GM18520 (cell line): ENCODE measurements at regions not wholly inside any gene's neighbourhood (a gene's known extent, or its start where the extent isn't known, plus 50 kb on each side); places are given as distances from the start of the nearest gene placed in this dataset.

Source experiments
- ATAC-seq: cut with Tn5 transposase; IDR thresholded peaks from one replicate; pipeline ENCODE4 v1.9.1; 2021; ENCODE audit not compliant: unreplicated experiment

GRCh38 chr18:60552948-60553347 is 180.4 kb upstream of the MC4R start:
- no peak for ATAC-seq

GRCh38 chr18:60554967-60555366 is 182.4 kb upstream of the MC4R start:
- ATAC-seq: no peak

- no peak for ATAC-seq
These were observed 183.1 kb upstream of the MC4R start for GRCh38 chr18:60555625-60556024.

DNA sequence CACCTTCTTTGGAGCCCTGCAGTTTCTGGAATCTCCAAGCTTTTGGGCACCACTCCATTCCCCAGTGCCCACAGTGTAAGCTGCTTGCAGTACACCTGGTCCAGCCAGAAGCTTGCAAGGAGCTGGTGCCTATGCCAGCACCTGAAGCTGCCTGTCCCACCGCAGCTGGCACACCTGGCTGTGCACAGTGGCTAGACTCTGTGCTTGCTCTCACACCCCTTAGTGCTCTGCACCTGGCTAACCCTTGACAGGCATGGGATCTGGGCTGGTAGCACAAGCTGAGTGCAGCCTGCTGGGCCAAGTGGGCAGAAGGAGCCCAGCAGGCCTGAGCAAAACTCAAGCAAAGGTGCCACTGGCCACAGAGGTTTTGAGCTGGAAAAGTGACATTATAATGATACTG is 183.8 kb upstream of the MC4R start:
- no peak for ATAC-seq

DNA sequence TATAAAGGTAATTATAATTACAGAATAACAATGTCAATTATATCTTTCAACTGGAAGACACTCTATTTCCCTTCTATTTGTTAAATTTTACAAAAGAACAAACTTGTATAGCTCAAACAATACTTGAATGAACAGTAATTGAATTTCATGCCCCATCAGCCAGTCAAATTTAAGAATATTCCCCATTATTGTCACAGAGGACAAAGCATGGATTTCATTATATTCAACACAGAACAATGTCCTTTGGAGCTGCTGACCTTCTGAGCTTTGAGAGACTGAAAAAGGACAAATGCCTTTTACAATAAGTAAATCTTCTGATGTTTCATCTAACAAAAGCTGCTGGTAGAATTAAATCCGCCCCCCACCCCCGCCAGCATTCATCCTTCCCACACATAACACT is 187.5 kb upstream of the MC4R start:
- ATAC-seq: no peak

DNA sequence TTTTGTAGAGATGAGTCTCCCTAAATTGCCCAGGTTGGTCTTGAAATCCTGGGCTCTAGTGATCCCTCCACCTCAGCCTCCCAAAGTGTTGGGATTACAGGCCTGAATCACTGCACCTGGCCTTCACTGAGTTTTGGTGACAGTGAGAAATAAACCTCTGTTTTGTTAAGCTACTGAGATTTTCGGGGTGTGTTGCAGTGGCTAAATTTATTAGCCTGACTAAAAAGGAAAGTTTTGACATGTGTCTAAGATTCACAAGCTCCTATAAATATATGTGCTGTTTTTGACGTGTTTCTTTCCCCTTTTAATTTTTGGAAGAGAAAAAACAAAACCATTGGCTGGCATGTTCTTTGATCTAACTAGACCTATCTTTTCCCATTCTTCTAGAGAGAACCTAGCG is 190.5 kb upstream of the MC4R start:
- ATAC-seq: no peak

- no peak for ATAC-seq
These were observed 195.6 kb upstream of the MC4R start for GRCh38 chr18:60568220-60568619.

- ATAC-seq: no peak
These were observed 197.6 kb upstream of the MC4R start for GRCh38 chr18:60570172-60570571.

GRCh38 chr18:60577457-60577856 is 204.9 kb upstream of the MC4R start:
- no peak for ATAC-seq

GRCh38 chr18:60585670-60586069 is 213.1 kb upstream of the MC4R start:
- no peak for ATAC-seq

DNA sequence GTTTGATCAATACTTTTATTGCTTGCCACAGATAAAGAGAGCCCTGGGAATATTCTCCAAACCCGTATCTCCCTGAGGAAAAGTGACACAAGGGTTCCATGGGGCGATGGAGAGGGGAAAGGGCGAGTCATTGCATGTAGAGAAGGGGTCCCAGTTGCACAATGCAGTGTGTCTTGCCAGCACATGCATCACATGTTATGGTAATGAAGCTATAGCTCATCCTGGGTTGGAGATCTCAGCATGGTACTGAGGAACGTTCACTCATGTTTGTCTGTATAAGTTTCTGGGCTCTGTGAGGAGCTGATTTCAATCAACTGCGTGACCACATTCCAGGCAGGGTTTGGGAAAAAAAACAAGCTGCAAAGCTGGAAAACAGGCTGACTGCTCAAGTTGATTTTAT is 220.7 kb upstream of the MC4R start:
- no peak for ATAC-seq

DNA sequence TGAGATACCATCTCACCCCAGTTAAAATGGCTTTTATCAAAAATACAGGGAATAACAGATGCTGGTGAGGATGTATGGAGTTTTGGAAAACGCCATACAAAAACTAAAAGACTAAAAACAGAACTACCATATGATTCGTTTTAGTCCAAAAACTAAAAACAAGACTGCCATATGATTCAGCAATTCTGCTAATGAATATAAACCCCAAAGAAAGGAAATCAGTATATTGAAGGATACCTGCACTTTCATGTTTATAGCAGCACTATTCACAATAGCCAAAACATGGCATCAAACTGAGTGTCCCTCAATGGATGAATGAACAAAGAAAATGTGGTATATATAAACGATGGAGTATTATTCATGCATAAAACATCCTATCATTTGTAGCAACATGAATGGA is 224.4 kb upstream of the MC4R start:
- ATAC-seq: no peak

- ATAC-seq: peak; percentile 55
These were observed 226.7 kb upstream of the MC4R start for GRCh38 chr18:60599267-60599666.

DNA sequence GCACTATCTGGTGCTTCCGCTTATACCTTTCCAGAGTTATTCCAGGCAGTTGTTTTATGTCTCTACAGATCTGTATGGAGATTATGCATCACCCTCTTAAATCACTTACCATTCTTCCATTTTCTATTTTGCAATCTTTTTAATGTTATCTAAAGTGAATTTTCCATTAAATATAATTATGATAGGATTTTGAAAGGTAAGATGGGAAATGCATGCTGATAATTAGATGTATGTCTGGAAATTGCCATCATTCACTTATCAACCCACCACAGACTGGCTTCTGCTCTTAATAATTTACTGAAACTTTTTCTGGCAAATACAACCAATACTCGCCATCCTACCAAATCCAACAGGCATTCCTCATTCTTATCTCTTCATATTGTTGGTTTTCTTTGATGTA is 227.4 kb upstream of the MC4R start:
- ATAC-seq: no peak

DNA sequence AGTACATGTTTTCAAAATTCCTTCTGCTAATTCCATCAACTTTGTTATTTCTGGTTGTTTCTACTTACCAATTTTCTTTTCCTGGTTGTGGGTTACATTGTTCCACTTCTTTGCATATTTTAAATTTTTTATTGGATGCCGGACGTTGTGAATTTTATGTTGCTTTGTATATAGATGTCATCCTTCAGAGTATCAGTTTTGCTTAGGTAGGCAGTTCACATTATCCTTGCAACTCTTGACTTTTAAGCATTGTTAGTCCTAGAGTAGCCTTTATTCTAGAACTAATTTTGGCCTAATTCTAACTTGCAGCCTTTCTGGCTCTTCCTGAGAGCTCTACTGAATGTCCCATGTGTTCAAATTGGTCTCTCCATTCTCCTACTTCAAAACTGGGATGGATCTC is 228.7 kb upstream of the MC4R start:
- ATAC-seq: no peak

GRCh38 chr18:60623331-60623730 is 250.8 kb upstream of the MC4R start:
- no peak for ATAC-seq

GRCh38 chr18:60624207-60624606 is 251.6 kb upstream of the MC4R start:
- ATAC-seq: no peak

DNA sequence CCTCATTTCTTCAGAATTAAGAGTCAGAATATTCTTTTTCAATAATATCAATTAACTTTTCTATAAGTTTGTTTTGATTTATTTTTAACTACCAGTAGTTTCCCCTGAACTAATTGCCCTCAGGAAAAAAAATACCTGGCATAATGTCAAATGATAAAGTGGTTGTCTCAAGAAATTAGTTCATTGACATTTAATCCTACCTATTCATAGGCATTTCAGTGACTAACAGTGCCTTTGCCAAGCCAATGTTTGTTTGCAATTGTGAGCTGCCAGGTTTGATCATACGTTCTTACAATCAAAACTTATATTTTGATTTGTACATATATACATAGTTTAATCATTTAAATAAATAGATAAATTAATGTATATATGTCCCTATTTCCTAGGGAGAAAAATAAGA is 267.3 kb upstream of the MC4R start:
- no peak for ATAC-seq

GRCh38 chr18:60643009-60643408 is 270.4 kb upstream of the MC4R start:
- no peak for ATAC-seq

DNA sequence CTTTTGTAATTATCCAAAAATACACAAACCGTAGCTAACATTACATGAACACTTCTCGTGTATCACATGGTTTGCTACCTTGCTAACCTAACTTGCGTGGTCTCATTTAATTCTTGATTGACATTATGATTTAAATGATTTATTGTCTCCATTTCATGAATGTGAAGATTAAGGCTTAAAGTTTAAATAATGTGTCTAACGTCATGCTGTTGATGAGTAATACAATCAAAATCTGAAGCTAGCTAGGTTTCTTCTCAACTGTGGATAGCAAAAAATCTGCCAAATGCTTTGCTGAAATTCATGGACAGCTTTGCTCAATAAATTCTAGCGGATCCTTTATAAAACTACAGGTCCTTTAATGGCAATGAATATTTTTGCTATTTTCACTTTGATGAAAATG is 274.1 kb upstream of the MC4R start:
- ATAC-seq: no peak

- peak; percentile 98 for ATAC-seq
These were observed 276.5 kb upstream of the MC4R start for GRCh38 chr18:60649107-60649506.

DNA sequence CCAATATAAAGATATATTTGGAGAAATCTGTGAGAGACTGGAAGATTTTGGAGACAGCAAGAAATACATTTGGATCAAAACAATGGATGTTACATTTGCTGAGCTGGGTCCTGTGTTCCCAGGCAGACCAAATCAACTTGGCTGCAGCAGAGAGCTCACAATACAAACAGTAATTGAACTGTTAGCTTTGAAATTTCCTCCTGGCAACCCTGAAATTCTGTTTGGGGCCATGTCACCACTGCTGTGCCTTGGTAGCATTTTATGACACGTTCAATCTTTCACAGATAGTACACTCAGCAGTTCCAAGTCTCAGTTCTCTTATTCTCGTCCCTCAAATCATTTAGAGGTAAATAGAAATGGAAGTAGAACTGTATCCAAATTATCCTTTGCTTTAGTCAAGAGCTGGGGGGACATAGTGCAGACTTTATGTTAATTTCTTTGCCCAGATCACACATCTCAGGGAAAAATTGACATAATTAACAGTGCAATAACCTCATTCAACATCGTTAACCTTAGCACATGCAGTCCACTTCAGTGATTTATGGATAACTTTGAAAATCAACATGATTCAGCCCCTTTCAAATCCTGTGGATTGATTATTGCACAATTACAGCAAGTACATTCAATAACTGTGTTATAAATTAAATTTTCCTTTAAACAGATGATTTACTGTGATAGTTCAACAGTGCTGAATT is 277.4 kb upstream of the MC4R start:
- ATAC-seq: no peak

DNA sequence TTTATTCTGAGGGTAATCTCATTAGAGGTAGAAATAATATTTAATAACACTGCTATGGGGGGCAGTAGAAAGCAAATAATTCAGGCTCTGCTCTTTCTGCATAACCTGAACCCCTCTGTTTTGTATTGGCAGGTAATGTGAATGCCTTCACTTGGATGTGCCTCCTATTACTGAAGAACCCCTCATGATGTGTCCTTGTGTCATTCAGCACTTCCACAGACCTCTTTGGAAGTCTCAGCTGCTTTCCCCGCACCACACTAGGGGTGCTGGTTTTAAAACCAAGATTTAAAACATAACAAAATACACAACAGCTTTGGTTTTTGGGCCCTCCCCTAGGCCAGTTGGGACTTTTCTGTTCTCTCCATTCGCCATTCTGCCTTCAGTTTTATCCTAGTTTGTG is 281.7 kb upstream of the MC4R start:
- no peak for ATAC-seq

- no peak for ATAC-seq
These were observed 284.0 kb upstream of the MC4R start for GRCh38 chr18:60656553-60656952.
